Small intestine (tissue), 7 donors: ENCODE measurements at regions not wholly inside any gene's neighbourhood (a gene's known extent, or its start where the extent isn't known, plus 50 kb on each side); places are given as distances from the start of the nearest gene placed in this dataset.
"Not testable (repeated sequence)": the region's sequence is repeated elsewhere in the genome, so short reads cannot be mapped to it uniquely, and the experiment has no call there.

Experiments
- DNase-seq, 2 donors: peaks; one replicate each; pipeline versions ENCODE4 v3.0.0 to v3.0.0-alpha.2; 2013
- FAIRE-seq: peaks from 2 replicates; lab custom pipeline; 2012; peaks lifted over from hg19 to GRCh38; lab: Jason Lieb, UNC
- H3K27ac ChIP-seq, 3 donors: one replicate each; pipeline ENCODE4 v1.5.1; 2013; ENCODE audit warnings: low read length in 2 of 3, mild to moderate bottlenecking in 2 of 3, control low read depth in 1 of 3, inconsistent platforms in 1 of 3, low read depth in 1 of 3, moderate library complexity in 1 of 3
- H3K27me3 ChIP-seq, 3 donors: one replicate each; pipeline ENCODE4 v1.6.1; 2013; ENCODE audit warnings: low read length in 3 of 3, inconsistent platforms in 1 of 3; ENCODE audit not compliant: control insufficient read depth in 3 of 3, insufficient read depth in 3 of 3
- H3K36me3 ChIP-seq, 3 donors: one replicate each; pipeline ENCODE4 v1.6.1; 2013; ENCODE audit warnings: low read length in 3 of 3, inconsistent platforms in 1 of 3, low read depth in 1 of 3, mild to moderate bottlenecking in 1 of 3, moderate library complexity in 1 of 3; ENCODE audit not compliant: control insufficient read depth in 3 of 3, insufficient read depth in 2 of 3
- H3K4me1 ChIP-seq, 3 donors: one replicate each; pipeline ENCODE4 v1.6.1; 2013; ENCODE audit warnings: low read length in 2 of 3, inconsistent platforms in 1 of 3, low read depth in 1 of 3, mild to moderate bottlenecking in 1 of 3, moderate library complexity in 1 of 3; ENCODE audit not compliant: control insufficient read depth in 3 of 3, insufficient read depth in 2 of 3
- H3K4me3 ChIP-seq, 3 donors: one replicate each; pipeline ENCODE4 v1.5.1; 2013; ENCODE audit warnings: low read length in 3 of 3, control low read depth in 1 of 3, inconsistent platforms in 1 of 3, low read depth in 1 of 3, mild to moderate bottlenecking in 1 of 3, moderate library complexity in 1 of 3
- H3K9me3 ChIP-seq, 2 donors: one replicate each; pipeline ENCODE4 v1.6.1; 2013; ENCODE audit warnings: low read depth in 1 of 2, low read length in 1 of 2; ENCODE audit not compliant: control insufficient read depth in 2 of 2, insufficient read depth in 1 of 2
- WGBS, 3 donors: extraction: QIAGEN DNeasy Blood & Tissue Kit; methylation state at CpG; one replicate each; pipeline ENCODE4 v1.1.7; 2013; 5-methylcytosine and 5-hydroxymethylcytosine counted together
- donor health status: healthy with polysubstance abuse.
- donor health status: control.
- donor health status: control.
- donor health status: Bipolar disorder and iron deficiency.
- donor health status: healthy.

DNA sequence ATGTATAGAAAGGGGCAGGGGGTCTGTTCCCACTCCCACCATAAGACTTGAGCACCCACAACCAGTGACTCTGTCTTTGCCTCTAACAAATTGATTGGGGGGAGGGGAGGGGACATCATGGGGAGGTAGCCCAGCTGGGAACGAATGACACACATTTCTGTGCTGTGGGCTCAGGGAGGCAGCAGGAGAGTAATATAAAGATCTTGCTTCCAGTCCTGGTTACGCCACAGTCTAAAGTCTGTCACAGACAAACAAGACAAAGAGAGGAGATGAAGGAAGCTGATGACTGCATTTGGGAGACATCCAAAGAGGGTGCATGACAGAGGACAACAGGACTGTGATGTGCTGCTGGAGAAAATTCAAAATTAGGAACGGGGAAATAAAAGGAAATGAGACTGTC, 153.9 kb downstream of the ACTR3B start:
- Histone ChIP-seq H3K27ac (no peak overlapping the region), H3K4me3 (no peak overlapping the region), H3K27me3 (no peaks in the 10 kb centered on the region), H3K36me3 (no peaks in the 10 kb centered on the region), H3K4me1 (no peaks in the 10 kb centered on the region), H3K9me3 (no peaks in the 10 kb centered on the region)
- DNase-seq: no peak
- no peak for FAIRE-seq
- 56 to 77% (median 73%) methylated on average over 3 of the region's 3 CpGs for WGBS, 3 donors

DNA sequence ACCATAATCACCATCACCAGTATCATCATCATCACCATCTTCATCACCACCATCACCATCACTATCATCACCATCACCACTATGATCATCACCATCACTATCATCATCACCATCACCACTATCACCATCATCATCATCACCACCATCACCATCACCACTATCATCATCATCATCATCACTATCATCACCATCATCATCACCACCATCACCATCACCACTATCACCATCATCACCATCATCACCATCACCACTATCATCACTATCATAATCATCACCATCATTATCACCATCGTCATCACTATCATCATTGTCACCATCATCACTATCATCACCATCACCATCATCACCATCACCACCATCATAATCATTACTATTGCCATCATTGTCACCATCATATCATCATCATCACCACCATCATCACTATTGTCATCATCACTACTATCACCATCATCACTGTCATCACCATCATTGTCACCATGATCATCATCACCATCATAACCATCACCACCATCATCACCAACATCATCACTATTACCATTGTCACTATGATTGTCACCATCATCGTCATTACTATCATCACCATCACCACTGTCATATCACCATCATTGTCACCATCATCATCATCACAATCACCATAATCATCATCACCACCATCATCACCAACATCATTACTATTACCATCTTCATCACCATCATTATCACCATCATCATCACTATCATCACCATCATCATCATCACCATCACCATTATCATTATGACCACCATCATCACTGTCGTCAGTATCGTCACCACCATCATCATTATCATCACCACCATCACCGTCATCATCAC, 154.7 kb downstream of the ACTR3B start:
- WGBS, 3 donors: 84 to 96% (median 85%) methylated on average over 5 of the region's 5 CpGs
- Histone ChIP-seq H3K27me3 (no peaks in the 10 kb centered on the region), H3K36me3 (no peaks in the 10 kb centered on the region), H3K4me1 (no peaks in the 10 kb centered on the region), H3K9me3 (no peaks in the 10 kb centered on the region), H3K27ac (no peak overlapping the region), H3K4me3 (no peak overlapping the region)
- FAIRE-seq (no peak), DNase-seq (no peak)

GRCh38 chr7:152914845-152915102, 155.2 kb downstream of the ACTR3B start:
- not testable (repeated sequence) for H3K36me3 ChIP-seq, FAIRE-seq, H3K4me1 ChIP-seq, H3K27me3 ChIP-seq, H3K27ac ChIP-seq, DNase-seq, H3K4me3 ChIP-seq, H3K9me3 ChIP-seq
- WGBS, 3 donors: 87 to 100% (median 92%) methylated on average over 1 of the region's 1 CpG

GRCh38 chr7:152922318-152923081, 162.9 kb downstream of the ACTR3B start:
- DNase-seq (no peak), FAIRE-seq (no peak)
- WGBS, 3 donors: 84 to 87% (median 84%) methylated on average over 16 of the region's 16 CpGs
- Histone ChIP-seq H3K4me1 (no peaks in the 10 kb centered on the region), H3K4me3 (no peak overlapping the region), H3K27me3 (peaks cover 10 to 32% (median 21%) of the 10 kb centered on the region in 3 donors), H3K9me3 (no peaks in the 10 kb centered on the region), H3K36me3 (no peaks in the 10 kb centered on the region), H3K27ac (no peak overlapping the region)

GRCh38 chr7:152923711-152924110, 164.2 kb downstream of the ACTR3B start:
- Histone ChIP-seq H3K27me3 (peaks cover 10 to 32% (median 21%) of the 10 kb centered on the region in 3 donors), H3K27ac (no peak overlapping the region), H3K36me3 (no peaks in the 10 kb centered on the region), H3K4me3 (no peak overlapping the region), H3K9me3 (no peaks in the 10 kb centered on the region), H3K4me1 (no peaks in the 10 kb centered on the region)
- FAIRE-seq (no peak), DNase-seq (no peak)
- 88 to 92% (median 89%) methylated on average over 12 of the region's 12 CpGs for WGBS, 3 donors

- Histone ChIP-seq H3K36me3 (no peaks in the 10 kb centered on the region), H3K27me3 (peaks cover 10 to 32% (median 21%) of the 10 kb centered on the region in 3 donors), H3K4me3 (no peak overlapping the region), H3K9me3 (no peaks in the 10 kb centered on the region), H3K4me1 (no peaks in the 10 kb centered on the region), H3K27ac (no peak overlapping the region)
- WGBS, 3 donors: 67 to 71% (median 69%) methylated on average over 6 of the region's 6 CpGs
- FAIRE-seq (no peak), DNase-seq (no peak)
These were observed 164.7 kb downstream of the ACTR3B start for GRCh38 chr7:152924238-152924637.

- DNase-seq (no peak), FAIRE-seq (no peak)
- Histone ChIP-seq H3K27me3 (peaks cover 10 to 29% (median 21%) of the 10 kb centered on the region in 3 donors), H3K9me3 (no peaks in the 10 kb centered on the region), H3K36me3 (no peaks in the 10 kb centered on the region), H3K4me1 (no peaks in the 10 kb centered on the region), H3K4me3 (no peak overlapping the region), H3K27ac (no peak overlapping the region)
- WGBS, 3 donors: 16 to 32% (median 30%) methylated on average over 28 to 33 of the region's 33 CpGs
These were observed 165.4 kb downstream of the ACTR3B start for GRCh38 chr7:152924826-152925411.

- peak overlapping the region in 1 of 3 donors; percentile 25 for H3K4me3 ChIP-seq
These were observed 166.0 kb downstream of the ACTR3B start for GRCh38 chr7:152925412-152926147.

More at GRCh38 chr7:152925412-152926147, 166.0 kb downstream of the ACTR3B start:
- Histone ChIP-seq H3K27ac (no peak overlapping the region), H3K36me3 (no peaks in the 10 kb centered on the region), H3K4me1 (no peaks in the 10 kb centered on the region), H3K9me3 (no peaks in the 10 kb centered on the region), H3K27me3 (peaks cover 10 to 29% (median 21%) of the 10 kb centered on the region in 3 donors)
- FAIRE-seq: no peak
- DNase-seq: peak in 1 of 2 donors; percentile 19
- 3 to 14% (median 7%) methylated on average over 66 to 74 of the region's 74 CpGs for WGBS, 3 donors
